H9 (cell line): ENCODE measurements at regions not wholly inside any gene's neighbourhood (a gene's known extent, or its start where the extent isn't known, plus 50 kb on each side); places are given as distances from the start of the nearest gene placed in this dataset.
"Not testable (repeated sequence)": the region's sequence is repeated elsewhere in the genome, so short reads cannot be mapped to it uniquely, and the experiment has no call there.

Source experiments
- DNase-seq: peaks from one replicate; pipeline ENCODE4 v3.0.0-alpha.2; 2017
- H2AFZ ChIP-seq: one replicate; pipeline ENCODE4 v1.6.1; 2013; ENCODE audit warnings: mild to moderate bottlenecking, low read length, control low read depth, moderate library complexity
- H2AK5ac ChIP-seq: 2 replicates; pipeline ENCODE4 v1.6.1; 2013; ENCODE audit warnings: low read length, control low read depth, mixed read lengths; ENCODE audit not compliant: insufficient read length
- H2BK120ac ChIP-seq: one replicate; pipeline ENCODE4 v1.6.1; 2013; ENCODE audit warnings: low read depth, mild to moderate bottlenecking, low read length, control low read depth, inconsistent platforms; ENCODE audit not compliant: poor library complexity, severe bottlenecking
- H2BK12ac ChIP-seq: 2 replicates; pipeline ENCODE4 v1.6.1; 2013; ENCODE audit warnings: low read length, control low read depth, mixed read lengths, low read depth; ENCODE audit not compliant: insufficient read length
- H2BK15ac ChIP-seq: 2 replicates; pipeline ENCODE4 v1.6.1; 2013; ENCODE audit warnings: low read depth, low read length, control low read depth
- H2BK20ac ChIP-seq: one replicate; pipeline ENCODE4 v1.6.1; 2013; ENCODE audit warnings: low read depth, mild to moderate bottlenecking, low read length, control low read depth, inconsistent platforms; ENCODE audit not compliant: poor library complexity, severe bottlenecking
- H2BK5ac ChIP-seq: 2 replicates; pipeline ENCODE4 v1.6.1; 2013; ENCODE audit warnings: low read length, control low read depth, mixed read lengths; ENCODE audit not compliant: insufficient read length
- H3K14ac ChIP-seq: 2 replicates; pipeline ENCODE4 v1.6.1; 2013; ENCODE audit warnings: low read length, control low read depth; ENCODE audit not compliant: insufficient read depth
- H3K18ac ChIP-seq: 2 replicates; pipeline ENCODE4 v1.6.1; 2013; ENCODE audit warnings: low read depth, mild to moderate bottlenecking, mixed read lengths, low read length, control low read depth; ENCODE audit not compliant: insufficient read length
- H3K23ac ChIP-seq: 2 replicates; pipeline ENCODE4 v1.6.1; 2013; ENCODE audit warnings: low read length, control low read depth, mixed read lengths, low read depth; ENCODE audit not compliant: insufficient read length
- H3K23me2 ChIP-seq: 2 replicates; pipeline ENCODE4 v1.6.1; 2013; ENCODE audit warnings: low read depth, mild to moderate bottlenecking, mixed read lengths, low read length, control low read depth; ENCODE audit not compliant: insufficient read length, poor library complexity, severe bottlenecking
- H3K27ac ChIP-seq: 2 replicates; pipeline ENCODE4 v1.5.1; 2013; ENCODE audit warnings: low read length, control low read depth, mixed read lengths, low read depth; ENCODE audit not compliant: insufficient read length
- H3K27me3 ChIP-seq: 2 replicates; pipeline ENCODE4 v1.6.1; 2013; ENCODE audit warnings: low read length, control low read depth, inconsistent platforms; ENCODE audit not compliant: insufficient read depth
- H3K4ac ChIP-seq: 2 replicates; pipeline ENCODE4 v1.6.1; 2013; ENCODE audit warnings: low read depth, mild to moderate bottlenecking, control low read depth, inconsistent platforms, low read length, moderate library complexity
- H3K4me1 ChIP-seq: 2 replicates; pipeline ENCODE4 v1.6.1; 2013; ENCODE audit warnings: low read length, control low read depth, inconsistent platforms; ENCODE audit not compliant: insufficient read depth
- H3K4me2 ChIP-seq: 2 replicates; pipeline ENCODE4 v1.6.1; 2013; ENCODE audit warnings: low read length, control low read depth, mixed read lengths; ENCODE audit not compliant: insufficient read length, insufficient read depth
- H3K56ac ChIP-seq: 2 replicates; pipeline ENCODE4 v1.6.1; 2013; ENCODE audit warnings: low read depth, mild to moderate bottlenecking, mixed read lengths, low read length, control low read depth; ENCODE audit not compliant: insufficient read length
- H3K79me1 ChIP-seq: 2 replicates; pipeline ENCODE4 v1.6.1; 2013; ENCODE audit warnings: low read depth, mild to moderate bottlenecking, moderate library complexity, low read length, control low read depth, inconsistent platforms; ENCODE audit not compliant: insufficient read depth, poor library complexity, severe bottlenecking
- H3K79me2 ChIP-seq: 2 replicates; pipeline ENCODE4 v1.6.1; 2013; ENCODE audit warnings: low read length, control low read depth, inconsistent platforms; ENCODE audit not compliant: insufficient read depth
- H3K9ac ChIP-seq: 2 replicates; pipeline ENCODE4 v1.6.1; 2013; ENCODE audit warnings: low read length, control low read depth, mixed read lengths; ENCODE audit not compliant: insufficient read length; ENCODE audit errors: extremely low read depth
- H3K9me3 ChIP-seq: one replicate; pipeline ENCODE4 v1.6.1; 2013; ENCODE audit warnings: low read depth, low read length, inconsistent platforms; ENCODE audit not compliant: control insufficient read depth
- H3T11ph ChIP-seq: one replicate; pipeline ENCODE4 v1.6.1; 2013; ENCODE audit warnings: mild to moderate bottlenecking, low read length, control low read depth, inconsistent platforms
- H4K20me1 ChIP-seq: one replicate; pipeline ENCODE4 v1.6.1; 2013; ENCODE audit not compliant: control insufficient read depth, insufficient read length, insufficient read depth
- H4K5ac ChIP-seq: 2 replicates; pipeline ENCODE4 v1.6.1; 2013; ENCODE audit warnings: low read depth, mild to moderate bottlenecking, mixed read lengths, low read length, control low read depth; ENCODE audit not compliant: insufficient read length
- H4K8ac ChIP-seq: replicated peaks from 2 replicates; pipeline ENCODE4 v1.6.1; 2013; ENCODE audit warnings: low read length, control low read depth, mixed read lengths, low read depth; ENCODE audit not compliant: insufficient read length
- H4K91ac ChIP-seq: 2 replicates; pipeline ENCODE4 v1.6.1; 2013; ENCODE audit warnings: low read depth, mild to moderate bottlenecking, moderate library complexity, mixed read lengths, low read length, control low read depth; ENCODE audit not compliant: insufficient read length
- H3K27ac Mint-ChIP-seq, 3 experiments: 2 replicates in 2 of 3; 3 replicates in 1 of 3; pipeline ENCODE4 v1.8.0; 2020 to 2021; ENCODE audit warnings: mixed read lengths in 3 of 3, mild to moderate bottlenecking in 1 of 3, moderate library complexity in 1 of 3
- H3K27me3 Mint-ChIP-seq: 2 replicates; pipeline ENCODE4 v1.8.0; 2021; ENCODE audit warnings: low read depth, mild to moderate bottlenecking, moderate library complexity, mixed read lengths
- H3K36me3 Mint-ChIP-seq, 3 experiments: 2 replicates in 2 of 3; 3 replicates in 1 of 3; pipeline ENCODE4 v1.8.0; 2020 to 2021; ENCODE audit warnings: low read depth in 3 of 3, mixed read lengths in 3 of 3; ENCODE audit not compliant: insufficient read depth in 1 of 3
- H3K4me1 Mint-ChIP-seq, 2 experiments: 2 replicates each; pipeline ENCODE4 v1.8.0; 2020; ENCODE audit warnings: mixed read lengths in 2 of 2
- H3K4me3 Mint-ChIP-seq, 2 experiments: 2 replicates in 1 of 2; 3 replicates in 1 of 2; pipeline ENCODE4 v1.8.0; 2020 to 2021; ENCODE audit warnings: mild to moderate bottlenecking in 2 of 2, mixed read lengths in 2 of 2, moderate library complexity in 1 of 2
- H3K9me3 Mint-ChIP-seq, 2 experiments: 2 replicates in 1 of 2; 3 replicates in 1 of 2; pipeline ENCODE4 v1.8.0; 2020; ENCODE audit warnings: mild to moderate bottlenecking in 2 of 2, mixed read lengths in 2 of 2, moderate library complexity in 1 of 2
- WGBS: extraction: QIAGEN DNeasy Blood & Tissue Kit; methylation state at CpG from one replicate; pipeline ENCODE4 v1.1.7; 2013; ENCODE audit warnings: missing lambda C conversion rate, low lambda C conversion rate, mixed read lengths; ENCODE audit not compliant: insufficient read length; ENCODE audit errors: extremely low coverage; 5-methylcytosine and 5-hydroxymethylcytosine counted together

- WGBS, result no CpG with 5 or more reads among the region's 4 CpGs
- not testable (repeated sequence) for H3K23ac ChIP-seq
Measured at GRCh38 chr15:20007338-20007737, 534.3 kb downstream of the GOLGA6L6 start.

DNA sequence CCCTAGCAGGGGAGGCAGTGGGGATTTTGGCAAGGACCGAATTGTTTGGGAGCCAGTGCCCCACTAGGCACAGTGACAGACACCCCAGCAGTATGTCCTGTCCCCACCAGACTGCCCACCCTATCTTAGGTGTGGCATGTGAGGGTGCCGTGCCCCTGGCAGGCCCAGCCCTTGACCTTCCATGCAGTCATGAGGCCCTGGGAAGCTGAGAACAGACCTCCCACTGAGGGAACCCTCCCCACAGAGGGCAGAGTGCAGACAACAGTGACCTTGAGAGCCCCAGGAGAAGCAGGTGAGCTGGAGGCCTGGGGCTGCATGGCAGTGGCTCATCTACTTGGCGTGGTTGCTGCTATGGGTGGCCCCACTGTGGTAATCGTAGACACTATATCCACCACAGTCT is 538.1 kb downstream of the GOLGA6L6 start:
- peaks cover 11 to 16% of the 10 kb centered on the region in 2 experiments for H3K9me3 Mint-ChIP-seq
- H2AK5ac ChIP-seq, result not testable (repeated sequence)

More at GRCh38 chr15:20007338-20007737, 534.3 kb downstream of the GOLGA6L6 start:
- H3K18ac ChIP-seq, H3K4me1 ChIP-seq, H3K27me3 Mint-ChIP-seq, H3T11ph ChIP-seq, H3K36me3 Mint-ChIP-seq, H2BK120ac ChIP-seq, H3K9ac ChIP-seq, H3K27ac Mint-ChIP-seq, H3K79me2 ChIP-seq, H2AFZ ChIP-seq, H4K91ac ChIP-seq, H2BK20ac ChIP-seq, H2BK12ac ChIP-seq, H3K14ac ChIP-seq, H3K27ac ChIP-seq, H2BK15ac ChIP-seq, H2BK5ac ChIP-seq, H3K4me3 Mint-ChIP-seq, H3K79me1 ChIP-seq, H3K56ac ChIP-seq, H3K27me3 ChIP-seq, H3K9me3 Mint-ChIP-seq, DNase-seq, H3K4ac ChIP-seq, H4K20me1 ChIP-seq, H3K4me1 Mint-ChIP-seq, H4K8ac ChIP-seq, H3K23me2 ChIP-seq, H3K4me2 ChIP-seq, H2AK5ac ChIP-seq, H3K9me3 ChIP-seq, H4K5ac ChIP-seq: not testable (repeated sequence)

More for the DNA sequence above, 538.1 kb downstream of the GOLGA6L6 start:
- H2BK120ac ChIP-seq, H3K79me2 ChIP-seq, DNase-seq, H4K5ac ChIP-seq, H3K27me3 Mint-ChIP-seq, H3K4ac ChIP-seq, H4K20me1 ChIP-seq, H2BK15ac ChIP-seq, H4K91ac ChIP-seq, H2BK20ac ChIP-seq, H4K8ac ChIP-seq, H3K23ac ChIP-seq, H3K56ac ChIP-seq, H2AFZ ChIP-seq, H3K9ac ChIP-seq, H3K4me3 Mint-ChIP-seq, H3K36me3 Mint-ChIP-seq, H3K27ac Mint-ChIP-seq, H3K79me1 ChIP-seq, H3K27me3 ChIP-seq, H2BK5ac ChIP-seq, H3K4me2 ChIP-seq, H3K18ac ChIP-seq, H2BK12ac ChIP-seq, H3K14ac ChIP-seq, H3K9me3 ChIP-seq, H3K23me2 ChIP-seq, H3K4me1 Mint-ChIP-seq, H3K27ac ChIP-seq, H3K4me1 ChIP-seq, H3T11ph ChIP-seq: not testable (repeated sequence)
- WGBS, result no CpG with 5 or more reads among the region's 4 CpGs
